ENCODE measurements at regions not wholly inside any gene's neighbourhood (a gene's known extent, or its start where the extent isn't known, plus 50 kb on each side); places are given as distances from the start of the nearest gene placed in this dataset.

DNA sequence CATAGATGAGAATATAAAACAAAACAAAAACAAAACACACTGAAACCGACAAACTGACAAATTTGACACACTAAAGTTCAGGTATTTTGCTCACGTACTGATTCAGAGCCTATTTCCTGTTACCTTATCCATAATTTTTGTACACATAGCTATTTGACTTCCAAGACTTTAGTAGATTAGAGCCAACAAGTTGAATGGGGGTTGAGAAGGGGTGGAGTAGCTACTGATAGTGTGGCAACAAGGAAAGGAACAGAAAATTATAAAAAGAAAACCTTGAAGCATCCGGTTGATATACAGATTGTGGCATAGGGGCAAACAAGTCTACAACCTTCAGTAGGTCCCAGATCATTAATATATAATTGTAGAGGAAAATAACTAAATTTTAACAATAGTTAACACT, 92.3 kb upstream of the RASGEF1B start:
- no peaks in the 10 kb centered on the region for H3K27me3 ChIP-seq
- intact Hi-C loops (cut with DNase I), result no loop called here
- peaks cover 0 to 14% (median 3%) of the 10 kb centered on the region in 3 donors for H3K4me1 ChIP-seq
- no peaks in the 10 kb centered on the region for H3K36me3 ChIP-seq
- no peak overlapping the region for H3K27ac ChIP-seq
- 80 to 84% methylated on average over 3 of the region's 3 CpGs for WGBS, 2 donors
- no peaks in the 10 kb centered on the region for H3K9me3 ChIP-seq
- TF ChIP-seq, protein P1, sequence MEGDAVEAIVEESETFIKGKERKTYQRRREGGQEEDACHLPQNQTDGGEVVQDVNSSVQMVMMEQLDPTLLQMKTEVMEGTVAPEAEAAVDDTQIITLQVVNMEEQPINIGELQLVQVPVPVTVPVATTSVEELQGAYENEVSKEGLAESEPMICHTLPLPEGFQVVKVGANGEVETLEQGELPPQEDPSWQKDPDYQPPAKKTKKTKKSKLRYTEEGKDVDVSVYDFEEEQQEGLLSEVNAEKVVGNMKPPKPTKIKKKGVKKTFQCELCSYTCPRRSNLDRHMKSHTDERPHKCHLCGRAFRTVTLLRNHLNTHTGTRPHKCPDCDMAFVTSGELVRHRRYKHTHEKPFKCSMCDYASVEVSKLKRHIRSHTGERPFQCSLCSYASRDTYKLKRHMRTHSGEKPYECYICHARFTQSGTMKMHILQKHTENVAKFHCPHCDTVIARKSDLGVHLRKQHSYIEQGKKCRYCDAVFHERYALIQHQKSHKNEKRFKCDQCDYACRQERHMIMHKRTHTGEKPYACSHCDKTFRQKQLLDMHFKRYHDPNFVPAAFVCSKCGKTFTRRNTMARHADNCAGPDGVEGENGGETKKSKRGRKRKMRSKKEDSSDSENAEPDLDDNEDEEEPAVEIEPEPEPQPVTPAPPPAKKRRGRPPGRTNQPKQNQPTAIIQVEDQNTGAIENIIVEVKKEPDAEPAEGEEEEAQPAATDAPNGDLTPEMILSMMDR (IDR thresholded peaks at IDR 0.05), result no peak
- no peak for TF ChIP-seq POLR2A (IDR thresholded peaks at IDR 0.05)
- DNase-seq, result no peak
- H3K4me3 ChIP-seq, result no peak overlapping the region

DNA sequence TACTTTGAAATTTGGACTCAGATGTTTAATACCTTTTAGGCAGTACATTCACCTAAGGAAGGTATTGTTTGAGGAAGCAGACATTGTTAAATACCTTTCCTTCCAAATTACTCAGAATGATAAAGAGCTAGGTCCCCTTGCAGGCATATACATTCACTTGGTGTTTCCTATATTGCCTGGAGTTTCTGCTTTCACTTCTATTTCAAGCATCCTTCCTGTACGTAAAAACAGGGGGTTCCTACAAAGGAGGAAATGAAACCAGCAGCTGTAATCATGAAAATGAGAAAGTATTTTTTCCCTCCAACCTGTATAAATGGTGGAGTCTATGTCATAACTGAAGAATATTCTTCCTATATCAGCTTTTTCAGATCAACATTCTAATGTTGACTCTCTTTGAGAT, 90.4 kb upstream of the RASGEF1B start:
- intact Hi-C loops (cut with DNase I), result no loop called here
- Histone ChIP-seq H3K4me3 (no peak overlapping the region), H3K27ac (no peak overlapping the region), H3K36me3 (no peaks in the 10 kb centered on the region), H3K4me1 (peaks cover 0 to 14% (median 3%) of the 10 kb centered on the region in 3 donors), H3K27me3 (no peaks in the 10 kb centered on the region), H3K9me3 (no peaks in the 10 kb centered on the region)
- WGBS, 2 donors, result 45 to 67% methylated on average over 1 of the region's 1 CpG
- TF ChIP-seq, protein P1 (IDR thresholded peaks at IDR 0.05), result no peak
- no peak for TF ChIP-seq POLR2A (IDR thresholded peaks at IDR 0.05)
- DNase-seq, result no peak

DNA sequence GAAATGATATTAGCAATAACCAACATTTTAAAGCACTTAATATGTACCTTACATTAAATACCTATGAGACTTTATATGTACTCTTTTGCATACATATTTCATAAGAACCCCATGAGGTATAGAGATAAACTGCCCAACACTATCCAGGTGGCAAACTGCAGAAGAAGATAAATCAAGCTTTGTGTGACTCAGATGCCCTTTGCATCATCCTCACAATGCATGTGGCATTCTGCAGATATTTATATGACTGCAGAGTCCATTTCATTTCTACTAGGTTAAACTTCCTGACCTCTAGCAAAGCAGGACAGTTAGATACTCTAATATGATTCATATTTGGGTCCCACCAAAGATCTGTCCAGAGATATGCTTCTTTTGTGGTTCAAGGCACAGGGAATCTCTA, 85.6 kb upstream of the RASGEF1B start:
- DNase-seq, result no peak
- H3K36me3 ChIP-seq, result no peaks in the 10 kb centered on the region
- intact Hi-C loops (cut with DNase I), result no loop called here
- H3K4me3 ChIP-seq, result no peak overlapping the region
- TF ChIP-seq POLR2A (IDR thresholded peaks at IDR 0.05), result no peak
- TF ChIP-seq, protein P1 (IDR thresholded peaks at IDR 0.05), result no peak
- H3K27ac ChIP-seq, result no peak overlapping the region
- H3K4me1 ChIP-seq, result no peaks in the 10 kb centered on the region
- H3K27me3 ChIP-seq, result no peaks in the 10 kb centered on the region
- no peaks in the 10 kb centered on the region for H3K9me3 ChIP-seq

DNA sequence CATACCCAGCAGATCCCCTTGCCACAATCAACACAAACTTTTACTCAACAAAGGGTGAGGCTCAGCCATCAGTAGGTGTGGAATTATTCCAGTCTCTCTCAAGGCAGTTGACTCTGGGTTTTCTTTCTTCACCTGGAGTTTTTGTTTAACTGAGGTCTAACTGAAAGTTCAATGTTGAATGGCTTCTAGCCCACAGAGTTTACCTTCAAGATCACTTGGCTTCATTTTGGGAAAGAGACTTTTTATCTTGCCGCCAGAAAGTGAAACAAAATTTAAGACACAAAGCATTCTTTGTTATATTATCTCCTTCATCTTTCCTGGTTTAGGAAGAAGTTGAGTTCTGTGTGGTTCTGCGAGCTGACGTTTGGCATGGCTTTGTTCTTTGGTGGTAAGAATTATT, 83.8 kb upstream of the RASGEF1B start:
- intact Hi-C loops (cut with DNase I), result no loop called here
- Histone ChIP-seq H3K27ac (no peak overlapping the region), H3K9me3 (no peaks in the 10 kb centered on the region), H3K36me3 (no peaks in the 10 kb centered on the region), H3K27me3 (no peaks in the 10 kb centered on the region), H3K4me3 (no peak overlapping the region), H3K4me1 (peaks cover 0 to 10% (median 0%) of the 10 kb centered on the region in 3 donors)
- DNase-seq, result no peak
- TF ChIP-seq POLR2A (IDR thresholded peaks at IDR 0.05), result no peak
- TF ChIP-seq, protein P1 (IDR thresholded peaks at IDR 0.05), result no peak
- 18 to 26% methylated on average over 3 of the region's 3 CpGs for WGBS, 2 donors

DNA sequence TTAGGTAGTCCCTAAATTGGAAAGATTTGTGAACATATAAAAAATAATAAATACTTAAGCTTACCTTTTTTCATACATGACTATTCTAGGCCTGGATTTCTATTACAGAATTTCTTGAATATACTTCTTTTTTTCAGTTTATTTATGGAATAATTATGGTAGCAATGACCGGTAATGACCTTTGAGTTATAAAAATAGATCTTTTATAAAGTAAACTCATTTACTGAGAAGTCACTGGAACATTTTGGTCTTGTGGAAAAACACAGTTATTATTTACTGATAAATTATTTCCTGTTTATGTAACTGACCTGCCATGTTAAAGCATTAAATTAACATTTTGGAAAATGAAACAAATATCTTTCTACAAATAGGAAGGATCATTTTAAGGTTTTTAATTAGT, 80.4 kb upstream of the RASGEF1B start:
- WGBS, 2 donors, result 74 to 83% methylated on average over 1 of the region's 1 CpG
- Histone ChIP-seq H3K27ac (no peak overlapping the region), H3K27me3 (no peaks in the 10 kb centered on the region), H3K36me3 (no peaks in the 10 kb centered on the region), H3K4me3 (no peak overlapping the region), H3K4me1 (peaks cover 0 to 13% (median 0%) of the 10 kb centered on the region in 3 donors), H3K9me3 (no peaks in the 10 kb centered on the region)
- no peak for DNase-seq
- intact Hi-C loops (cut with DNase I), result no loop called here
- TF ChIP-seq, protein P1 (IDR thresholded peaks at IDR 0.05), result no peak
- no peak for TF ChIP-seq POLR2A (IDR thresholded peaks at IDR 0.05)

Measured in esophagus squamous epithelium (tissue), 5 donors.